HepG2 (cell line): ENCODE measurements at regions not wholly inside any gene's neighbourhood (a gene's known extent, or its start where the extent isn't known, plus 50 kb on each side); places are given as distances from the start of the nearest gene placed in this dataset.

Experiments used
- ATAC-seq: fragments of 200-7000 bp; cut with Tn5 transposase; 3 replicates; pipeline ENCODE4 v1.9.1; 2020; ENCODE audit warnings: mild to moderate bottlenecking, moderate library complexity
- BruUV-seq: library from RNA; stranded (reverse); fragments of 400-500 nt; replicated peaks from 2 replicates; lab custom pipeline; 2021; lab: Mats Ljungman, UMichigan
- CTCF ChIA-PET: fragments of 300-600 bp; formaldehyde crosslinking; extraction: SDS; loops from one replicate; lab custom pipeline; 2021; ENCODE audit warnings: low total read pairs, inconsistent platforms, low intra/inter-chr PET ratio; lab: Yijun Ruan, JAX
- POLR2A ChIA-PET: fragments of 350-600 bp; sonication (Branson Sonifier 250); formaldehyde crosslinking; loops from one replicate; lab custom pipeline; 2020; ENCODE audit warnings: antibody characterized with exemption, inconsistent platforms; lab: Yijun Ruan, JAX
- DNase-seq: peaks from one replicate; pipeline ENCODE4 v3.0.0-alpha.2; 2015; ENCODE audit warnings: low spot score
- FAIRE-seq: peaks from 3 replicates; lab custom pipeline; 2011; peaks lifted over from hg19 to GRCh38; lab: Jason Lieb, UNC
- H2AFZ ChIP-seq: one replicate; pipeline ENCODE4 v1.6.1; 2011; ENCODE audit warnings: low read length, inconsistent platforms
- H3K27ac ChIP-seq: fragments of 300-600 bp; 3 replicates; pipeline ENCODE4 v1.8.0; 2011; ENCODE audit warnings: mixed run types, mild to moderate bottlenecking, mixed read lengths, low read length, inconsistent platforms; ENCODE audit not compliant: insufficient read depth; ENCODE audit errors: extremely low read length
- H3K27me3 ChIP-seq, 2 experiments: fragments of 200-600 bp in 1 of 2; 2 replicates in 1 of 2; 3 replicates in 1 of 2; pipeline versions ENCODE4 v1.6.0 to v1.8.0; 2011; ENCODE audit warnings: low read length in 2 of 2, mild to moderate bottlenecking in 2 of 2, moderate library complexity in 2 of 2, inconsistent platforms in 1 of 2; ENCODE audit not compliant: insufficient read depth in 2 of 2, control insufficient read depth in 1 of 2
- H3K36me3 ChIP-seq, 2 experiments: fragments of 200-600 bp in 1 of 2; replicated peaks in 1 of 2; 2 replicates in 1 of 2; 3 replicates in 1 of 2; pipeline versions ENCODE4 v1.5.1 to v1.8.0; 2011; ENCODE audit warnings: low read length in 2 of 2, inconsistent platforms in 1 of 2; ENCODE audit not compliant: insufficient read depth in 2 of 2, control insufficient read depth in 1 of 2
- H3K4me1 ChIP-seq: 2 replicates; pipeline ENCODE4 v1.5.1; 2012; ENCODE audit warnings: low read length, inconsistent platforms; ENCODE audit not compliant: insufficient read depth
- H3K4me2 ChIP-seq: 2 replicates; pipeline ENCODE4 v1.6.0; 2011; ENCODE audit warnings: low read depth, low read length, inconsistent platforms
- H3K4me3 ChIP-seq, 3 experiments: fragments of 200-600 bp in 1 of 3; sonication (generic), shearing (Covaris generic) in 1 of 3; replicated peaks in 1 of 3; 2 replicates each; pipeline ENCODE4 v1.5.1; 2011 to 2016; ENCODE audit warnings: low read length in 3 of 3, inconsistent platforms in 2 of 3, low read depth in 2 of 3, mild to moderate bottlenecking in 2 of 3, control low read depth in 1 of 3, mixed read lengths in 1 of 3; ENCODE audit not compliant: insufficient read depth in 1 of 3
- H3K79me2 ChIP-seq: one replicate; pipeline ENCODE4 v1.6.1; 2011; ENCODE audit warnings: low read length, inconsistent platforms; ENCODE audit not compliant: insufficient read depth
- H3K9ac ChIP-seq: 2 replicates; pipeline ENCODE4 v1.6.0; 2011; ENCODE audit warnings: mild to moderate bottlenecking, low read depth, low read length, inconsistent platforms; ENCODE audit not compliant: insufficient read depth
- H3K9me3 ChIP-seq: 2 replicates; pipeline ENCODE4 v1.5.1; 2012; ENCODE audit warnings: mild to moderate bottlenecking, low read length
- H4K20me1 ChIP-seq: 2 replicates; pipeline ENCODE4 v1.6.0; 2011; ENCODE audit warnings: inconsistent platforms, mild to moderate bottlenecking, low read length, moderate library complexity; ENCODE audit not compliant: insufficient read depth
- AGO1 ChIP-seq: fragments of 200-400 bp; formaldehyde crosslinking; IDR thresholded peaks from 2 replicates; pipeline ENCODE4 v1.6.1; 2017; ENCODE audit warnings: mild to moderate bottlenecking, low read depth, low read length, moderate library complexity; ENCODE audit not compliant: poor library complexity, severe bottlenecking
- GMEB2 ChIP-seq: IDR thresholded peaks from 2 replicates; pipeline ENCODE4 v1.6.1; 2016; ENCODE audit warnings: missing biosample characterization, missing genetic modification reagents, low read depth
- YY1 ChIP-seq: IDR thresholded peaks from 2 replicates; pipeline ENCODE4 v1.6.1; 2011; ENCODE audit warnings: low read length, low read depth, moderate library complexity, mild to moderate bottlenecking; ENCODE audit not compliant: insufficient read depth, insufficient replicate concordance
- ZFP36L2 ChIP-seq: sonication (generic); formaldehyde crosslinking; IDR thresholded peaks from 2 replicates; pipeline ENCODE4 v1.4.0; 2020; ENCODE audit warnings: missing genetic modification reagents
- ZNF225 ChIP-seq: sonication (generic); formaldehyde crosslinking; IDR thresholded peaks from 2 replicates; pipeline ENCODE4 v1.4.0; 2020; ENCODE audit warnings: mild to moderate bottlenecking, missing genetic modification reagents
- ZNF546 ChIP-seq: sonication (generic); formaldehyde crosslinking; conservative IDR thresholded peaks from 2 replicates; pipeline ENCODE4 v1.8.1; 2023; ENCODE audit warnings: mild to moderate bottlenecking, missing genetic modification reagents
- ZNF562 ChIP-seq: sonication (generic); formaldehyde crosslinking; IDR thresholded peaks from 2 replicates; pipeline ENCODE4 v1.8.0; 2022; ENCODE audit warnings: missing genetic modification reagents, borderline replicate concordance
- WGBS: methylation state at CpG from one replicate; pipeline ENCODE4 v1.1.6; 2017; ENCODE audit warnings: low lambda C conversion rate; 5-methylcytosine and 5-hydroxymethylcytosine counted together
- in situ Hi-C: cut with HindIII; loops from 2 replicates; pipeline ENCODE4 v1.10.0; 2017; ENCODE audit warnings: low pct_unique_long_range_greater_than_20kb; ENCODE audit not compliant: extremely low pct_ligation_motif_present
- intact Hi-C: fragments of 100-400 bp; cut with micrococcal nuclease; formaldehyde crosslinking; loops from one replicate; pipeline ENCODE4 v1.10.0; 2022; ENCODE audit not compliant: unreplicated experiment

DNA sequence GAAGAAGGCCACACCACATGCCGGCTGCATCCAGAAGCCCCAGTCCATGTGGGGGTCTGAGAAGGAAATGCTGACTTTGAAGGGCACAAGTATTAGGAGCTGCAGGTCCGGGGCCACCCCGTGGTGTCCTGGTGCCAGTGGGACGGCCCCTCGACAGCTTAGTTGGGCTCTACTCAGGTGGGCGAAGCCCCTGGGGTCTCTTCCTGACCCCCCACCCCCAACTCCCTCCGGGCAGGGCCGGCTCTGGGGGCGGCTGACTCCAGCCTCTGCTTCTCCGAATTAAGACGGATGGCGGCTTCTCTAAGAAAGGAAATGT is 62.1 kb upstream of the TTC34 start:
- CTCF ChIA-PET = no interaction called here
- TF ChIP-seq YY1 (no peak), GMEB2 (CRISPR knock-in tag) (no peak), ZFP36L2 (CRISPR knock-in tag) (no peak), ZNF225 (CRISPR knock-in tag) (no peak), ZNF562 (CRISPR knock-in tag) (no peak), ZNF546 (CRISPR knock-in tag) (no peak), AGO1 (no peak)
- H3K4me1 ChIP-seq = no peaks in the 10 kb centered on the region
- no peak overlapping the region for H3K4me3 ChIP-seq
- in situ Hi-C loops (no loop called here), intact Hi-C loops (no loop called here)
- H3K9ac ChIP-seq = no peak overlapping the region
- ATAC-seq (no peak), DNase-seq (no peak), FAIRE-seq (no peak)
- POLR2A ChIA-PET = no interaction called here
- no peak overlapping the region for H3K4me2 ChIP-seq
- H3K36me3 ChIP-seq = no peaks in the 10 kb centered on the region
- BruUV-seq = no TSS peak
- H2AFZ ChIP-seq = no peak overlapping the region
- H3K27me3 ChIP-seq = peaks cover 17 to 67% of the 10 kb centered on the region in 2 experiments
- no peaks in the 10 kb centered on the region; the same call in 1 of the 2 replicates for H4K20me1 ChIP-seq
- no peaks in the 10 kb centered on the region for H3K9me3 ChIP-seq
- H3K79me2 ChIP-seq = no peaks in the 10 kb centered on the region
- no peak overlapping the region for H3K27ac ChIP-seq
- WGBS = 17% methylated on average over 6 of the region's 12 CpGs
